Natural killer cell (primary cell): ENCODE measurements at regions not wholly inside any gene's neighbourhood (a gene's known extent, or its start where the extent isn't known, plus 50 kb on each side); places are given as distances from the start of the nearest gene placed in this dataset.

ENCODE experiments used
- ATAC-seq, 3 donors: fragments of 150-1000 bp in 2 of 3; fragments of 200-7000 bp in 1 of 3; cut with Tn5 transposase; 1 replicate in 1 of 3; 2 replicates in 2 of 3; pipeline ENCODE4 v1.10.0; 2021; ENCODE audit warnings: mild to moderate bottlenecking in 2 of 3, moderate library complexity in 2 of 3
- DNase-seq, 2 donors: peaks; one replicate each; pipeline versions ENCODE4 v3.0.0 to v3.0.0-alpha.2; 2013 to 2021; ENCODE audit warnings: mixed read lengths in 1 of 2
- H3K27ac ChIP-seq: one replicate; pipeline ENCODE4 v1.5.1; 2013; ENCODE audit warnings: mild to moderate bottlenecking, low read length
- H3K27me3 ChIP-seq: one replicate; pipeline ENCODE4 v1.6.1; 2013; ENCODE audit warnings: low read length; ENCODE audit not compliant: control insufficient read depth, insufficient read depth
- H3K36me3 ChIP-seq: one replicate; pipeline ENCODE4 v1.6.1; 2013; ENCODE audit warnings: low read length; ENCODE audit not compliant: control insufficient read depth, insufficient read depth
- H3K4me1 ChIP-seq: one replicate; pipeline ENCODE4 v1.6.1; 2013; ENCODE audit warnings: low read length; ENCODE audit not compliant: control insufficient read depth, insufficient read depth
- H3K4me3 ChIP-seq: one replicate; pipeline ENCODE4 v1.5.1; 2013; ENCODE audit warnings: low read length
- H3K9me3 ChIP-seq: one replicate; pipeline ENCODE4 v1.6.1; 2013; ENCODE audit warnings: low read length; ENCODE audit not compliant: control insufficient read depth, insufficient read depth
- H3K27ac Mint-ChIP-seq, 2 donors: one replicate each; pipeline ENCODE4 v1.8.0; 2022; ENCODE audit warnings: mild to moderate bottlenecking in 2 of 2, mixed read lengths in 2 of 2, moderate library complexity in 1 of 2
- H3K27me3 Mint-ChIP-seq, 2 donors: one replicate each; pipeline ENCODE4 v1.8.0; 2022; ENCODE audit warnings: low read depth in 2 of 2, mixed read lengths in 2 of 2
- H3K36me3 Mint-ChIP-seq: one replicate; pipeline ENCODE4 v1.8.0; 2022; ENCODE audit warnings: mixed read lengths
- H3K4me1 Mint-ChIP-seq, 2 donors: one replicate each; pipeline ENCODE4 v1.8.0; 2022; ENCODE audit warnings: mixed read lengths in 2 of 2
- H3K4me3 Mint-ChIP-seq: one replicate; pipeline ENCODE4 v1.8.0; 2022; ENCODE audit warnings: mild to moderate bottlenecking, moderate library complexity, mixed read lengths
- H3K9me3 Mint-ChIP-seq, 2 donors: one replicate each; pipeline ENCODE4 v1.8.0; 2022; ENCODE audit warnings: mixed read lengths in 2 of 2
- WGBS: methylation state at CpG from one replicate; pipeline ENCODE4 v1.1.7; 2013; ENCODE audit warnings: missing lambda C conversion rate; ENCODE audit not compliant: insufficient coverage; 5-methylcytosine and 5-hydroxymethylcytosine counted together
- intact Hi-C: fragments of 100-400 bp; cut with micrococcal nuclease; formaldehyde crosslinking; loops from one replicate; pipeline ENCODE4 v1.14.2; 2022
- TF ChIP-seq, protein P1 (sequence below): fragments of 200-600 bp; IDR thresholded peaks from one replicate; pipeline ENCODE4 v1.8.0; 2022; ENCODE audit warnings: antibody characterized with exemption

DNA sequence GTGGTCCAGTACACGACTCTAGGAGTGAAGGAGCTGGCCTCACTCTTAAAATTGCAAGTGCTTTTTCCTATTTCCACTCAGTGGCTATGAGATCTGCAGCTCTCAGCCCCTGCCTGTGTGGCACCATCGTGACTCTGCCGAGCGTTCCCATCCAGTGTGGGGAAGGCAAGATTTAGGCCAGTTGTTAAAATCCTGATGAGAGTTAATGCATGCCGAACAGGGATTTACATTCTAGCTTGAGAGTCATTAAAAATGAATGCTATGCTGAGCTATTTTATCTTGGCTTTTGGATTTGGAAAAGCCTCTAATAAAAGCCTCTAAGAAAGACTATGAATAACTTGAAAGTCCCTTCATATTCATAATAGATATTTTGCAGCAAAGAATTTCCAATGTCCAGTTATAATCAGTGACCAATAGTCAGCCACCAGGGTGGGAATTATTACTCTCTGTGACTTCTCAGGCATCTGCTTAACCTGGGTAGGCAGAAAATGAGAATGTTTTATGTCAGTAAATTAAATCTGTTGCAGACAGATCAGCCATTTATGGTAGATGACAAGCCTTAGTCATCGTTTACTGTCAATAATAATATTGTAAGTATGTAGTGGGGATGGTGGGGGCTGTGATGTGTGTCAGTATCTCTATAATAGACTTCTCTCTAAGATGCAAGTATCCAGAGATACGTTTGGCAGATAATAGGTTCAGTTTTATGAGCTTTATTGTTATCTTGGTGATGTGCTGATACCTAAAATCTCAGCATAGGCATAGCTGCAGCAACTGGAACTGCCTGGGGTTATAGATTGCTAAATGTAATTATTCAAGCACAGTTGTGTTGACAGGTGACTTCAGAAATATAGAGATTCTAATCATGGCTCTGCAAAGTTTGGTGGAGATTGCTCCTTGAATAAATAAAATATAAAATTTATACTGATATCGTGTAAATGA lies 207.8 kb downstream of the SOCS6 start:
- H3K36me3 ChIP-seq = no peaks in the 10 kb centered on the region
- WGBS = 79% methylated on average over 7 of the region's 8 CpGs
- no peak overlapping the region for H3K27ac ChIP-seq
- H3K9me3 ChIP-seq = no peaks in the 10 kb centered on the region
- Mint-ChIP-seq H3K27me3 (no peaks in the 10 kb centered on the region), H3K4me3 (no peak overlapping the region), H3K4me1 (no peaks in the 10 kb centered on the region), H3K9me3 (no peaks in the 10 kb centered on the region), H3K27ac (no peak overlapping the region), H3K36me3 (no peaks in the 10 kb centered on the region)
- intact Hi-C loops = no loop called here
- no peak for ATAC-seq
- TF ChIP-seq, protein P1, sequence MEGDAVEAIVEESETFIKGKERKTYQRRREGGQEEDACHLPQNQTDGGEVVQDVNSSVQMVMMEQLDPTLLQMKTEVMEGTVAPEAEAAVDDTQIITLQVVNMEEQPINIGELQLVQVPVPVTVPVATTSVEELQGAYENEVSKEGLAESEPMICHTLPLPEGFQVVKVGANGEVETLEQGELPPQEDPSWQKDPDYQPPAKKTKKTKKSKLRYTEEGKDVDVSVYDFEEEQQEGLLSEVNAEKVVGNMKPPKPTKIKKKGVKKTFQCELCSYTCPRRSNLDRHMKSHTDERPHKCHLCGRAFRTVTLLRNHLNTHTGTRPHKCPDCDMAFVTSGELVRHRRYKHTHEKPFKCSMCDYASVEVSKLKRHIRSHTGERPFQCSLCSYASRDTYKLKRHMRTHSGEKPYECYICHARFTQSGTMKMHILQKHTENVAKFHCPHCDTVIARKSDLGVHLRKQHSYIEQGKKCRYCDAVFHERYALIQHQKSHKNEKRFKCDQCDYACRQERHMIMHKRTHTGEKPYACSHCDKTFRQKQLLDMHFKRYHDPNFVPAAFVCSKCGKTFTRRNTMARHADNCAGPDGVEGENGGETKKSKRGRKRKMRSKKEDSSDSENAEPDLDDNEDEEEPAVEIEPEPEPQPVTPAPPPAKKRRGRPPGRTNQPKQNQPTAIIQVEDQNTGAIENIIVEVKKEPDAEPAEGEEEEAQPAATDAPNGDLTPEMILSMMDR = no peak
- H3K4me3 ChIP-seq = no peak overlapping the region
- no peaks in the 10 kb centered on the region for H3K27me3 ChIP-seq
- DNase-seq = no peak
- no peaks in the 10 kb centered on the region for H3K4me1 ChIP-seq

DNA sequence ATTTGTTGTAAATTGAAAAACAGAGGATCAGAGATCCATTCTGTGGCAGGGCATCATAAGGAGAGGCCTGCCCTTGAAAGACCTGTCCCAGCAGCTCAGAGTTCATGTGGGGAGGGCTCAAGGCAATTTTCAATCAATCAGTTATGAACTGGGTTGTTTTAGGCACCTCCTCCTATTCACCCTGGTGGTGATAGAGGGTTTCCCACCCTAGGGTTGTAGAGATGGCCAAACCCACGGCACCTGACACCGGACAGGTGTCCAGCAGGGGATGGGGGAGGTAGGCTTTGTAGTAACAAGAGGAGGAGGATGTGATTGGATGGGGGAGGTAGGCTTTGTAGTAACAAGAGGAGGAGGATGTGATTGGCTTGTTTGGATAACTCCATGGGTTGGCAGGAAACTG lies 205.7 kb downstream of the SOCS6 start:
- DNase-seq = no peak
- no peaks in the 10 kb centered on the region for H3K27me3 ChIP-seq
- Mint-ChIP-seq H3K9me3 (no peaks in the 10 kb centered on the region), H3K36me3 (no peaks in the 10 kb centered on the region), H3K4me3 (no peak overlapping the region), H3K27ac (no peak overlapping the region), H3K27me3 (peaks cover 0 to 8% of the 10 kb centered on the region in 2 donors), H3K4me1 (no peaks in the 10 kb centered on the region)
- H3K36me3 ChIP-seq = no peaks in the 10 kb centered on the region
- no peaks in the 10 kb centered on the region for H3K9me3 ChIP-seq
- H3K4me1 ChIP-seq = no peaks in the 10 kb centered on the region
- H3K27ac ChIP-seq = no peak overlapping the region
- no peak overlapping the region for H3K4me3 ChIP-seq
- no peak for ATAC-seq
- intact Hi-C loops = no loop called here
- TF ChIP-seq, protein P1 = no peak
- 81% methylated on average over 2 of the region's 2 CpGs for WGBS

DNA sequence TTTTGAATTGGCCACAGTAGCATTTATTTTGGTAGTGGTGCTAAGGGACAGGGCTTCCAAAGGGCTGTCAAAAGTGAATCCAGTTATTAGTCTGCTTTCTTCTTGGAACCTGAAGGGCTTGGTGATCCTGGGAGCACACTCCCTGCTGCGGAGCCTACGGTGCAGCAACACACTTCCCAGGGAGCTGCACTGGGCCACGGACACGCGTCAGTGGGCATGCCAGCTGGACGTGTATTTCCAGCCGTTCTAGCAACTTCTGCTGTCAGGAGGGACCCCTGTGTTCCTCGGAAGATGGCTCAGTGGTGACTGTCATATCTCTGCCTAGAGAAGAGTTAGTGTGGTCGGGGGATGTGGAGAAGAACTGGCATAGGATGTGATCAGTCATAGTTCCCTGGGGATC lies 204.6 kb downstream of the SOCS6 start:
- no peak overlapping the region for H3K27ac ChIP-seq
- H3K27me3 ChIP-seq = no peaks in the 10 kb centered on the region
- intact Hi-C loops = no loop called here
- no peak for ATAC-seq
- H3K4me3 ChIP-seq = no peak overlapping the region
- Mint-ChIP-seq H3K4me3 (no peak overlapping the region), H3K36me3 (no peaks in the 10 kb centered on the region), H3K27me3 (peaks cover 0 to 11% of the 10 kb centered on the region in 2 donors), H3K4me1 (no peaks in the 10 kb centered on the region), H3K9me3 (no peaks in the 10 kb centered on the region), H3K27ac (no peak overlapping the region)
- no peaks in the 10 kb centered on the region for H3K9me3 ChIP-seq
- 95% methylated on average over 9 of the region's 9 CpGs for WGBS
- no peak for DNase-seq
- TF ChIP-seq, protein P1 = no peak
- no peaks in the 10 kb centered on the region for H3K4me1 ChIP-seq
- no peaks in the 10 kb centered on the region for H3K36me3 ChIP-seq
